Left lung (tissue), 4 donors: ENCODE measurements at regions not wholly inside any gene's neighbourhood (a gene's known extent, or its start where the extent isn't known, plus 50 kb on each side); places are given as distances from the start of the nearest gene placed in this dataset.

ENCODE experiments used
- ATAC-seq: fragments of 200-7000 bp; cut with Tn5 transposase; one replicate; pipeline ENCODE4 v1.9.1; 2020; ENCODE audit warnings: moderate library complexity
- DNase-seq, 4 donors: peaks; one replicate each; pipeline ENCODE4 v3.0.0-alpha.2; 2013 to 2020
- H3K27ac ChIP-seq, 2 donors: fragments of 200-600 bp; sonication (generic) in 1 of 2; one replicate each; pipeline versions ENCODE4 v1.5.0 to v1.8.0; 2020 to 2021
- H3K27me3 ChIP-seq, 2 donors: fragments of 200-600 bp; sonication (generic) in 1 of 2; one replicate each; pipeline versions ENCODE4 v1.5.0 to v1.8.0; 2020 to 2021
- H3K36me3 ChIP-seq, 2 donors: fragments of 200-600 bp; sonication (generic) in 1 of 2; one replicate each; pipeline versions ENCODE4 v1.5.0 to v1.8.0; 2020 to 2021
- H3K4me1 ChIP-seq, 2 donors: fragments of 200-600 bp; one replicate each; pipeline ENCODE4 v1.8.0; 2021
- H3K4me3 ChIP-seq, 2 donors: fragments of 200-600 bp; sonication (generic) in 1 of 2; one replicate each; pipeline versions ENCODE4 v1.5.0 to v1.8.0; 2020 to 2021; ENCODE audit warnings: mild to moderate bottlenecking in 1 of 2
- H3K9me3 ChIP-seq, 2 donors: fragments of 200-600 bp; sonication (generic) in 1 of 2; one replicate each; pipeline versions ENCODE4 v1.5.0 to v1.8.0; 2020 to 2021
- CTCF ChIP-seq, 2 donors: fragments of 200-600 bp; sonication (generic) in 1 of 2; IDR thresholded peaks; one replicate each; pipeline versions ENCODE4 v1.5.0 to v1.8.0; 2021; ENCODE audit warnings: antibody characterized with exemption in 2 of 2
- intact Hi-C, 2 donors: fragments of 100-400 bp; cut with DNase I; formaldehyde crosslinking; loops; one replicate each; pipeline versions ENCODE4 v1.11.2 to v1.14.2; 2022
- donor health status: DM: no; HTN: yes; CAD: no.
- donor health status: DM: no; HTN: no; CAD: no.

- DNase-seq (no peak), ATAC-seq (no peak)
- no peaks in the 10 kb centered on the region for H3K36me3 ChIP-seq
- no peaks in the 10 kb centered on the region for H3K4me1 ChIP-seq
- no peak for TF ChIP-seq CTCF (IDR thresholded peaks at IDR 0.05)
- no peak overlapping the region for H3K4me3 ChIP-seq
- peaks cover 0 to under 1% of the 10 kb centered on the region in 2 donors for H3K9me3 ChIP-seq
- H3K27me3 ChIP-seq, result no peaks in the 10 kb centered on the region
- no peak overlapping the region for H3K27ac ChIP-seq
- intact Hi-C loops, result no loop called here
These were observed 885.9 kb downstream of the CDH8 start for GRCh38 chr16:61150351-61150750.

- Histone ChIP-seq H3K36me3 (no peaks in the 10 kb centered on the region), H3K27ac (no peak overlapping the region), H3K4me1 (no peaks in the 10 kb centered on the region), H3K4me3 (no peak overlapping the region), H3K27me3 (no peaks in the 10 kb centered on the region), H3K9me3 (no peaks in the 10 kb centered on the region)
- intact Hi-C loops, result no loop called here
- no peak for ATAC-seq
- no peak for TF ChIP-seq CTCF (IDR thresholded peaks at IDR 0.05)
- peak in 1 of 4 donors; percentile 27 for DNase-seq
These were observed 886.5 kb downstream of the CDH8 start for GRCh38 chr16:61149709-61150108.

GRCh38 chr16:61148930-61149329 is 887.3 kb downstream of the CDH8 start:
- no peak overlapping the region for H3K27ac ChIP-seq
- ATAC-seq (no peak), DNase-seq (no peak)
- TF ChIP-seq CTCF (IDR thresholded peaks at IDR 0.05), result no peak
- intact Hi-C loops, result no loop called here
- no peak overlapping the region for H3K4me3 ChIP-seq
- H3K36me3 ChIP-seq, result no peaks in the 10 kb centered on the region
- H3K27me3 ChIP-seq, result no peaks in the 10 kb centered on the region
- no peaks in the 10 kb centered on the region for H3K4me1 ChIP-seq
- H3K9me3 ChIP-seq, result no peaks in the 10 kb centered on the region

GRCh38 chr16:61146429-61146828 is 889.8 kb downstream of the CDH8 start:
- peaks cover 0 to 2% of the 10 kb centered on the region in 2 donors for H3K9me3 ChIP-seq
- no peak for ATAC-seq
- no peaks in the 10 kb centered on the region for H3K27me3 ChIP-seq
- intact Hi-C loops, result no loop called here
- no peaks in the 10 kb centered on the region for H3K4me1 ChIP-seq
- no peak overlapping the region for H3K4me3 ChIP-seq
- no peak for TF ChIP-seq CTCF (IDR thresholded peaks at IDR 0.05)
- DNase-seq, result no peak
- no peaks in the 10 kb centered on the region for H3K36me3 ChIP-seq
- no peak overlapping the region for H3K27ac ChIP-seq

- DNase-seq (no peak), ATAC-seq (no peak)
- no peak for TF ChIP-seq CTCF (IDR thresholded peaks at IDR 0.05)
- H3K4me1 ChIP-seq, result no peaks in the 10 kb centered on the region
- peaks cover 0 to 13% of the 10 kb centered on the region in 2 donors for H3K9me3 ChIP-seq
- no peak overlapping the region for H3K4me3 ChIP-seq
- no peaks in the 10 kb centered on the region for H3K27me3 ChIP-seq
- H3K36me3 ChIP-seq, result no peaks in the 10 kb centered on the region
- intact Hi-C loops, result no loop called here
- H3K27ac ChIP-seq, result no peak overlapping the region
These were observed 904.8 kb downstream of the CDH8 start for GRCh38 chr16:61131447-61131846.
